A673 (cell line): ENCODE measurements at regions not wholly inside any gene's neighbourhood (a gene's known extent, or its start where the extent isn't known, plus 50 kb on each side); places are given as distances from the start of the nearest gene placed in this dataset.

Source experiments
- BruUV-seq: library from RNA; stranded (reverse); fragments of 400-500 nt; replicated peaks from 2 replicates; lab custom pipeline; 2021; lab: Mats Ljungman, UMichigan
- CTCF ChIA-PET: fragments of 300-600 bp; sonication (Branson Sonifier 250); formaldehyde crosslinking; loops from one replicate; lab custom pipeline; 2022; ENCODE audit warnings: antibody characterized with exemption; lab: Charles Lee
- POLR2A ChIA-PET: fragments of 300-600 bp; sonication (Branson Sonifier 250); formaldehyde crosslinking; loops from one replicate; lab custom pipeline; 2022; ENCODE audit warnings: antibody characterized with exemption; ENCODE audit not compliant: low non-redundant PET; lab: Charles Lee
- DNase-seq: peaks from one replicate; pipeline ENCODE4 v3.0.0-alpha.2; 2015; ENCODE audit warnings: low spot score
- H3K27ac ChIP-seq: fragments of 200-600 bp; sonication (generic); 2 replicates; pipeline ENCODE4 v1.5.1; 2016; ENCODE audit warnings: mixed run types, low read depth, mild to moderate bottlenecking, mixed read lengths, antibody characterized with exemption, low read length; ENCODE audit not compliant: poor library complexity, severe bottlenecking
- H3K27me3 ChIP-seq: fragments of 200-600 bp; sonication (generic); replicated peaks from 2 replicates; pipeline ENCODE4 v1.6.1; 2017; ENCODE audit warnings: mixed run types, low read depth, mild to moderate bottlenecking, mixed read lengths, antibody characterized with exemption, low read length; ENCODE audit not compliant: insufficient read depth, poor library complexity
- H3K36me3 ChIP-seq: fragments of 200-600 bp; sonication (generic); 2 replicates; pipeline ENCODE4 v1.6.1; 2016; ENCODE audit warnings: mixed run types, mild to moderate bottlenecking, mixed read lengths, antibody characterized with exemption, low read length; ENCODE audit not compliant: insufficient read depth, poor library complexity, severe bottlenecking
- H3K4me1 ChIP-seq: fragments of 200-600 bp; sonication (generic); 2 replicates; pipeline ENCODE4 v1.6.1; 2017; ENCODE audit warnings: mixed run types, mild to moderate bottlenecking, mixed read lengths, antibody characterized with exemption, low read length; ENCODE audit not compliant: insufficient read depth, poor library complexity, severe bottlenecking
- H3K4me3 ChIP-seq: fragments of 200-600 bp; sonication (generic); 2 replicates; pipeline ENCODE4 v1.5.1; 2016; ENCODE audit warnings: low read depth, mixed run types, mild to moderate bottlenecking, mixed read lengths, low read length; ENCODE audit not compliant: poor library complexity, severe bottlenecking
- H3K9me3 ChIP-seq: fragments of 200-600 bp; sonication (generic); 2 replicates; pipeline ENCODE4 v1.6.1; 2016; ENCODE audit warnings: mixed run types, low read depth, mild to moderate bottlenecking, mixed read lengths, antibody characterized with exemption, low read length; ENCODE audit not compliant: poor library complexity, severe bottlenecking
- CTCF ChIP-seq: fragments of 300-800, 200-600 bp; sonication (generic); conservative IDR thresholded peaks from 2 replicates; pipeline ENCODE4 v1.5.1; 2017; ENCODE audit warnings: low read depth, mild to moderate bottlenecking, antibody characterized with exemption, low read length, moderate library complexity, mixed read lengths
- EZH2 ChIP-seq: fragments of 200-600 bp; sonication (generic); IDR thresholded peaks from 2 replicates; pipeline ENCODE4 v1.6.1; 2017; ENCODE audit warnings: borderline replicate concordance, low read depth, mild to moderate bottlenecking, mixed read lengths, antibody characterized with exemption, low read length; ENCODE audit not compliant: poor library complexity, severe bottlenecking
- intact Hi-C: fragments of 100-400 bp; cut with micrococcal nuclease; formaldehyde crosslinking; loops from one replicate; pipeline ENCODE4 v1.10.0; 2022; ENCODE audit not compliant: unreplicated experiment

- ChIA-PET POLR2A (no interaction called here), CTCF (no interaction called here)
- no peaks in the 10 kb centered on the region for H3K4me1 ChIP-seq
- no peak overlapping the region for H3K4me3 ChIP-seq
- no peaks in the 10 kb centered on the region for H3K27me3 ChIP-seq
- H3K27ac ChIP-seq, result no peak overlapping the region
- peaks cover 4% of the 10 kb centered on the region for H3K9me3 ChIP-seq
- no peak for DNase-seq
- H3K36me3 ChIP-seq, result no peaks in the 10 kb centered on the region
- intact Hi-C loops, result no loop called here
- TF ChIP-seq EZH2, result no peak
- TF ChIP-seq CTCF, result no peak
- no TSS peak for BruUV-seq
Observed at GRCh38 chr9:106218427-106218826, 524.1 kb downstream of the TMEM38B start.

GRCh38 chr9:106218854-106219253 lies 524.5 kb downstream of the TMEM38B start:
- no peak overlapping the region for H3K27ac ChIP-seq
- H3K36me3 ChIP-seq, result no peaks in the 10 kb centered on the region
- intact Hi-C loops, result no loop called here
- BruUV-seq, result no TSS peak
- CTCF ChIA-PET, result no interaction called here
- no peaks in the 10 kb centered on the region for H3K4me1 ChIP-seq
- no peaks in the 10 kb centered on the region for H3K27me3 ChIP-seq
- H3K4me3 ChIP-seq, result no peak overlapping the region
- TF ChIP-seq EZH2 (no peak), CTCF (no peak)
- H3K9me3 ChIP-seq, result peaks cover 4% of the 10 kb centered on the region
- POLR2A ChIA-PET, result no interaction called here
- no peak for DNase-seq

- CTCF ChIA-PET, result no interaction called here
- intact Hi-C loops, result no loop called here
- no peaks in the 10 kb centered on the region for H3K4me1 ChIP-seq
- TF ChIP-seq CTCF, result no peak
- TF ChIP-seq EZH2, result no peak
- H3K27me3 ChIP-seq, result no peaks in the 10 kb centered on the region
- POLR2A ChIA-PET, result no interaction called here
- H3K4me3 ChIP-seq, result no peak overlapping the region
- H3K36me3 ChIP-seq, result no peaks in the 10 kb centered on the region
- H3K9me3 ChIP-seq, result peaks cover 7% of the 10 kb centered on the region
- BruUV-seq, result no TSS peak
- no peak for DNase-seq
- H3K27ac ChIP-seq, result no peak overlapping the region
Observed at GRCh38 chr9:106220415-106220814, 526.1 kb downstream of the TMEM38B start.
